HG02642 (cell line): ENCODE measurements at regions not wholly inside any gene's neighbourhood (a gene's known extent, or its start where the extent isn't known, plus 50 kb on each side); places are given as distances from the start of the nearest gene placed in this dataset.

Experiments
- ATAC-seq: cut with Tn5 transposase; IDR thresholded peaks from one replicate; pipeline ENCODE4 v1.9.1; 2021; ENCODE audit warnings: mild to moderate bottlenecking; ENCODE audit not compliant: unreplicated experiment, poor library complexity

DNA sequence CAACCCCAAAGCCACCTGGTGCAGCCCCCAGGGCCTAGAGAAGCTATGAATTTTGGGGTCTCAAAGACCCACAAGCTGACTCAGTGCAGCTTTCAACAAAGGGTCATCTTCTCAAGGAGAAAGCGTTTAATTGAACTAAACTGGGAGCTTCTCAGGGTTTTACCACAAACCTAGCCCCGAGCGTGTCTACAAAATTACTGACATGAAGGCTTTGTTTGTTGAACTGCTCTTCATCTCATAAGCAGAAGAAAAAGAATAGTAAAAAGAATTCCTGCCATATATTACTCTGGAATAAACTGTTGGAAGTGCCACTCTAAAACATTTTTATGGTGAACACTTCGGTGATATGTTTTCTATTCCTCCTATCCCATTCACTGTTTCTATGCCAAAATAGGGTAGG lies 50.8 kb upstream of the INCENP start:
- no peak for ATAC-seq

- no peak for ATAC-seq
Measured at GRCh38 chr11:62071408-62071807, 52.4 kb upstream of the INCENP start.

- ATAC-seq: no peak
Measured at GRCh38 chr11:62069986-62070919, 53.6 kb upstream of the INCENP start.

DNA sequence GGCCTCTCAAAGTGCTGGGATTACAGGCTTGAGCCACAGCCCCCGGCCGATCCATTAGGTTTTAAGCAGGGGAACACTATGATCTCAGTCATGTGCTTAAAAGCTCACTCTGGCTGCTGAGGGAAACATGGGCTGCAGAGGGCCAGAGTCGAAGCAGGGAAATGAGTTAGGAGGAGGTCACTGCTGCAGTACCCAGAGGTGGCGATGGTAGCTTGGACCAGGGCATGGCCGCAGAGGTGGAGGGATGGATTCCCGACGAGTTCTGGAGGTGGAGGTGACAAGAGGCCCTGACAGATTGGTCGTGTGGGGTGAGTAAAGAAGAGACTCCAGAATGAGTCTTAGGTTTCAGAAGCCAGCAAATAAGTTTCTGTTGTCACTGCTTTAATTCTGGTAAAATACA lies 54.4 kb upstream of the INCENP start:
- no peak for ATAC-seq

GRCh38 chr11:62068730-62069129 lies 55.1 kb upstream of the INCENP start:
- no peak for ATAC-seq

DNA sequence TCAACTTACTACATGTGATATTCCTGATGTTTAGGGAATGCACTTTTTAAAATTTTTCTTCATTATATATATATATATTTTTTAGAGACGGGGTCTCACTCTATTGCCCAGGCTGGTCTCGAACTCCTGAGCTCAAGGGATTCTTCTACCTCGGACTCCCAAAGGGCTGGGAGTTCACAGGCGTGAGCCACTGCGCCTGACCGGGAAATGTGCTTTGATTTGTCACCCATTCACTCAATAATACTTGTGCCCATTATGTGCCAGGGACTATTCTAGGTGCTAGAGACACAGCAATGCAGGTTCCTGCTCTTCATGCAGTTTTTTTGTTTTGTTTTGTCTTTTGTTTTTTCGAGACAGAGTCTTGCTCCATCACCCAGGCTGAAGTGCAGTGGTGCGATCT lies 56.1 kb upstream of the INCENP start:
- no peak for ATAC-seq

- ATAC-seq: no peak
Measured at GRCh38 chr11:62064221-62064620, 59.6 kb upstream of the INCENP start.

GRCh38 chr11:62062223-62062861 lies 61.5 kb upstream of the INCENP start:
- ATAC-seq: no peak

DNA sequence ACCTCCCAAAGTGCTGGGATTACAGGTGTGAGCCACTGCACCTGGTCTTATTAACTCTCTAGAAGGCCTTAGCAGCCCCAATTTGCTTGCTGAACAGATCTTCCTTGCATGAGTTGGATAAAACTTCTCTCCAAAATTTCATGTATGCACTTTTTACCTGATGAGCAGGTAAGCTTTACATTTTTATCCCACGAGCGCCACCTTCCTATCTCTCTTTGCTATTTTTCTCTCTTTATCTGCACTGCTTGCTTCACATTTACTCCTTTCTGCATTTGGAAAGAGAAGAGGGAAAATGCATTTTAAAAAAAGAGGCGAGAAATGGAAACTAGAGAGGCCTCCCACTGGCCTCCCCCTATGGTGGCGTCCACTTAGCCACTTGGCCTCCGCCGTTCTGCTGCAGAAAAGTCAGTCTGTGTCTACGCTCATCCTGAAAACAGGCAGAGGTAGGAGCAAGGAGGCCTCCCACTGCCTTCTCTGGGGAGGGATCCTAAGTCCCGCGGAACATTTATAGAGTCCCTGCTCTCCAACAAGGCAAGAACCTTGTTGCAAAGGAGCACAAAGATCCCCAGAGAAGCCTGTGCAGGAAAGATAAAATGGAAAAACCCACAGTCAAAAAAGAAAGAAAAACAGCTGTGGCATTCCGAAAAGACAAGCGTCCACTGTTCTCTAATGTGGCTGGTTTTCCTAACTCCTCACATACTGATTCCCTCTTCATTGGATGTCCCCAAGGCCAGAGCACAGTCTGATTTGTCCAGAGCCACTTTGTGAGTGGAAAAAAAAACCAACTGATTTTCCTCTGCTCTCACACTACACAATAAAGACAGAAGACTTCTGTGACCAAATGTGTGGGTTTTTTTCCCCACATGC lies 62.2 kb upstream of the INCENP start:
- ATAC-seq: no peak

DNA sequence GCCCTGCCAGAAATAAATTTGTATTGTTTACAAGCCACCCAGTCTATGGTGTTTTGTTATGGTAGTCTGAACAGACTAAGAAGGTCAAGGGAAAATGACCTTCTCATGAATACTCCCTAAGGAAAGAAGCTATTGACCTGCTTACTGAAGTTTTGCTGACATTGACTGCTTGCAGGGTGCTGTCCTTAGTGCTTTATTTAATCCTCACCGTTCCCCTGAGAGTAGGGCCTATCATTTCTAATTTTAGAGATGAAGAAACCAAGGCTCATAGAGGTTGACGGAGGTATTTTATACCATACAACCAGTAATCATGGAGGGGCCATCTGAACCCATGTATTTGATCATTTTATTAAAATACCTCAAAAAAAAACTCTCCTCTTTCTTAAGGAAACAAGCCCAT lies 66.7 kb upstream of the INCENP start:
- no peak for ATAC-seq

- ATAC-seq: no peak
Measured at GRCh38 chr11:62055970-62056369, 67.8 kb upstream of the INCENP start.

DNA sequence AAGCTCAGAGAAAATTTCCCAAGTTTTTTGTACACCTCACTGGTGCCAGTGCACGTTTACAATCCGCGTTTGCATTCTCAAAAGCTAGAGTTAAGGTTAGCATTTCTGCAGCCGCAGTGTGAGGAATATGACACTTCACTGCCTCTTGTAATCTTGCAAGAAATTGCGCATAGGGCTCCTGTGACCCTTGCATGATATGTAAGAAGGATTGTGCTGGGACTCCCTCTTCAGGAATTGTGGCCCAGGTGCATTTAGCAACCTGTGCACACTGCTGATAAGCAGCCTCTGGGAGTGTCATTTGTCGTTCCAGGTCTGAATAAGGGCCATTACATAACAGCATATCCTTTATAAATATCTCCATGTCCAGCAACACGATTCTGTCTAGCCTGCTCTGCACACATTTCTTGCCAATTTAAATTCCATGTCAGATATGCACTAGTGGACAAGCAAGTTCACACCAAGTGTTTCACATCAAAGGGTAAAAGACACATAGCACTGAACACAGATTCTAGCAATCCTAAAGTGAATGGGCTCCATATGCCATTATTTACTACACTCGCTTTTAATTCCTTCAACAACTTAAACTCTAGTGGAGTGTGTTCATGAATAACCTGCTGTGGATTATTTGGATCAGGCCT lies 69.2 kb upstream of the INCENP start:
- no peak for ATAC-seq

- ATAC-seq: no peak
Measured at GRCh38 chr11:62054081-62054480, 69.7 kb upstream of the INCENP start.

- ATAC-seq: no peak
Measured at GRCh38 chr11:62050716-62051115, 73.1 kb upstream of the INCENP start.

GRCh38 chr11:62048100-62048499 lies 75.7 kb upstream of the INCENP start:
- ATAC-seq: no peak

GRCh38 chr11:62046568-62047100 lies 77.2 kb upstream of the INCENP start:
- no peak for ATAC-seq

DNA sequence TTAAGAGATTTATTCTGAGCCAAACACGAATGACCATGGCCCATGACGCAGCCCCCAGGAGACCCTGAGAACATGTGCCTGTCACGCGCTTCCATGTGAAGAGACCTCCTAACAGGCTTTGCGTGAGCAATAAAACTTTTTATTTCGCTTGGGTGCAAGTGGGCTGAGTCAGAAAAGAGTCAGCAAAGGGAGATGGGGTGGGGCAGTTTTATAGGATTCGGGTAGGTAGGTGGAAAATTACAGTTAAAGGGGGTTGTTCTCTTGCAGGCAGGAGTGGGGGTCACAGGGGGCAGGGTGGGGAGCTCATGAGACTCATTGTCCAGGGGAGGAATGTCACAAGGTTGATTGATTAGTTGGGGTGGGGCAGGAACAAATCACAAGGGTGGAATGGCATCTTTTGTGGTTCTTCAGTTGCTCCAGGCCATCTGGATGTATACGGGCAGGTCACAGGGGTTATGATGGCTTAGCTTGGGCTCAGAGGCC lies 77.2 kb upstream of the FTH1 start:
- ATAC-seq: no peak

DNA sequence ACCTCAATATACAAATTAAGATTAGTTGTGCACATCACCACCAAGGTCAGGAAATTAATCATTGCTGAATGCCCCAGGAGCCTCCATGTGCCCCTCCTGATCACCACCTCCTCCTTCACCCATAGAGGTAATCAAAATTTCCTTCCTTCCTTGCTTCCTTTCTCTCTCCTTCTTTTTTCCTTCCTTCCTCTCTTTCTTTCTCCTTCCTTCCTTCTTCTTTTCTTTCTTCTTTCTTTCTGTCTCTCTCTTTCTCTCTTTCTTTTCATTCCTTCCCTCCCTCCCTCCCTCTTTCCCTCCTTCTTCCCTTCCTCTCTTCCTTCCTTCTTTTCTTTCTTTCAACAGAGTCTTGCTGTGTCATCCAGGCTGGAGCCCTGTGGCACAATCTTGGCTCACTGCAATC lies 67.9 kb upstream of the FTH1 start:
- no peak for ATAC-seq

GRCh38 chr11:62034036-62034338 lies 66.6 kb upstream of the FTH1 start:
- no peak for ATAC-seq
